B cell (primary cell): ENCODE measurements at regions not wholly inside any gene's neighbourhood (a gene's known extent, or its start where the extent isn't known, plus 50 kb on each side); places are given as distances from the start of the nearest gene placed in this dataset.
"Not testable (repeated sequence)": the region's sequence is repeated elsewhere in the genome, so short reads cannot be mapped to it uniquely, and the experiment has no call there.

Experiments
- EZH2 ChIP-seq: IDR thresholded peaks from 2 replicates; pipeline ENCODE4 v1.6.1; 2012; ENCODE audit warnings: borderline replicate concordance, low read depth, mild to moderate bottlenecking, moderate library complexity, low read length; ENCODE audit not compliant: insufficient read depth, poor library complexity, severe bottlenecking
- TF ChIP-seq, protein P1 (sequence below): fragments of 200-600 bp; IDR thresholded peaks from one replicate; pipeline ENCODE4 v1.8.0; 2022; ENCODE audit warnings: antibody characterized with exemption, mild to moderate bottlenecking

DNA sequence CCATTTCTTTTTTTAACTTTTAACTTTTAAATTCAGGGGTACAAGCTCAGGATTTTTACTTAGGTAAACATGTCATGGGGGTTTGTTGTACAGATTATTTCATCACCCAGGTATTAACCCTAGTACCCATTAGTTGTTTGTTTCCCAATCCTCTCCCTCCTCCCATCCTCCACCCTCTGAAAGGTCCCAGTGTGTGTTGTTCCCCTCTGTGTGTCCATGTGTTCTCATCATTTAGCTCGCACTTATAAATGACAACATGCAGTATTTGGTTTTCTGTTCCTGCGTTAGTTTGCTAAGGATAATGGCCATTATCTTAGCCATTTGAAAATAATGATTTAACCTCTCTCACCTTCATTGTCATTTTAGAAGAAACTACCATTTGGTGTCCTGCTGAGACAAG lies 684.9 kb downstream of the MAFB start:
- TF ChIP-seq, protein P1, sequence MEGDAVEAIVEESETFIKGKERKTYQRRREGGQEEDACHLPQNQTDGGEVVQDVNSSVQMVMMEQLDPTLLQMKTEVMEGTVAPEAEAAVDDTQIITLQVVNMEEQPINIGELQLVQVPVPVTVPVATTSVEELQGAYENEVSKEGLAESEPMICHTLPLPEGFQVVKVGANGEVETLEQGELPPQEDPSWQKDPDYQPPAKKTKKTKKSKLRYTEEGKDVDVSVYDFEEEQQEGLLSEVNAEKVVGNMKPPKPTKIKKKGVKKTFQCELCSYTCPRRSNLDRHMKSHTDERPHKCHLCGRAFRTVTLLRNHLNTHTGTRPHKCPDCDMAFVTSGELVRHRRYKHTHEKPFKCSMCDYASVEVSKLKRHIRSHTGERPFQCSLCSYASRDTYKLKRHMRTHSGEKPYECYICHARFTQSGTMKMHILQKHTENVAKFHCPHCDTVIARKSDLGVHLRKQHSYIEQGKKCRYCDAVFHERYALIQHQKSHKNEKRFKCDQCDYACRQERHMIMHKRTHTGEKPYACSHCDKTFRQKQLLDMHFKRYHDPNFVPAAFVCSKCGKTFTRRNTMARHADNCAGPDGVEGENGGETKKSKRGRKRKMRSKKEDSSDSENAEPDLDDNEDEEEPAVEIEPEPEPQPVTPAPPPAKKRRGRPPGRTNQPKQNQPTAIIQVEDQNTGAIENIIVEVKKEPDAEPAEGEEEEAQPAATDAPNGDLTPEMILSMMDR = not testable (repeated sequence)
- TF ChIP-seq EZH2 = not testable (repeated sequence)
